Neural progenitor cell (in vitro differentiated cells): ENCODE measurements at regions not wholly inside any gene's neighbourhood (a gene's known extent, or its start where the extent isn't known, plus 50 kb on each side); places are given as distances from the start of the nearest gene placed in this dataset.

Source experiments
- EZH2 ChIP-seq: fragments of 200-600 bp; sonication (generic); IDR thresholded peaks from 2 replicates; pipeline ENCODE4 v1.6.1; 2017; ENCODE audit warnings: antibody characterized with exemption, mild to moderate bottlenecking, moderate library complexity
- TF ChIP-seq, protein P1 (sequence below): fragments of 200-600 bp; sonication (generic); IDR thresholded peaks from 2 replicates; pipeline ENCODE4 v1.5.1; 2017; ENCODE audit warnings: antibody characterized with exemption, mild to moderate bottlenecking

DNA sequence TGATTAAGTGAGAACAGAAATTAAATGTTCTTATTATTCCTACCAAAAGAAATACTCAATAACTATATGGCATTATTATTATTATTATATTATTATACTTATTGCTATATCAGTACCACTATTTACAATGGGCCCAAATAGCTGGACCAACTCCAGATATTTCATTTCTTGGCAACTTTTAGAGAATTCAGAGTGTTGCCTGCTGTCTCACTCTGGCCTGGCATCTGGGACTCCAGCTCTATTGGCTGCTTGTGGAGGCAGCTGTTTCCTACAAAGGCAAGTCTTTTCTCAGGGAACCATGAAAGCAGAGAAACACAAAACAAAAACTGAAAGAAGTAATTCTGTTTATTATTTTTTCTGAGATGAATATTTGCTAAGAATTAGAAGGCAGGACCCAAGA, 105.1 kb upstream of the SORCS1 start:
- TF ChIP-seq, protein P1, sequence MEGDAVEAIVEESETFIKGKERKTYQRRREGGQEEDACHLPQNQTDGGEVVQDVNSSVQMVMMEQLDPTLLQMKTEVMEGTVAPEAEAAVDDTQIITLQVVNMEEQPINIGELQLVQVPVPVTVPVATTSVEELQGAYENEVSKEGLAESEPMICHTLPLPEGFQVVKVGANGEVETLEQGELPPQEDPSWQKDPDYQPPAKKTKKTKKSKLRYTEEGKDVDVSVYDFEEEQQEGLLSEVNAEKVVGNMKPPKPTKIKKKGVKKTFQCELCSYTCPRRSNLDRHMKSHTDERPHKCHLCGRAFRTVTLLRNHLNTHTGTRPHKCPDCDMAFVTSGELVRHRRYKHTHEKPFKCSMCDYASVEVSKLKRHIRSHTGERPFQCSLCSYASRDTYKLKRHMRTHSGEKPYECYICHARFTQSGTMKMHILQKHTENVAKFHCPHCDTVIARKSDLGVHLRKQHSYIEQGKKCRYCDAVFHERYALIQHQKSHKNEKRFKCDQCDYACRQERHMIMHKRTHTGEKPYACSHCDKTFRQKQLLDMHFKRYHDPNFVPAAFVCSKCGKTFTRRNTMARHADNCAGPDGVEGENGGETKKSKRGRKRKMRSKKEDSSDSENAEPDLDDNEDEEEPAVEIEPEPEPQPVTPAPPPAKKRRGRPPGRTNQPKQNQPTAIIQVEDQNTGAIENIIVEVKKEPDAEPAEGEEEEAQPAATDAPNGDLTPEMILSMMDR = no peak
- TF ChIP-seq EZH2 = no peak
